Activated CD8-positive, alpha-beta memory T cell treated with anti-CD3 and anti-CD28 coated beads, Interleukin-2, amount 50 U/mL, for 4 hours (primary cell): ENCODE measurements at regions not wholly inside any gene's neighbourhood (a gene's known extent, or its start where the extent isn't known, plus 50 kb on each side); places are given as distances from the start of the nearest gene placed in this dataset.

Source experiments
- DNase-seq: peaks from one replicate; pipeline ENCODE4 v3.0.0-alpha.2; 2020

DNA sequence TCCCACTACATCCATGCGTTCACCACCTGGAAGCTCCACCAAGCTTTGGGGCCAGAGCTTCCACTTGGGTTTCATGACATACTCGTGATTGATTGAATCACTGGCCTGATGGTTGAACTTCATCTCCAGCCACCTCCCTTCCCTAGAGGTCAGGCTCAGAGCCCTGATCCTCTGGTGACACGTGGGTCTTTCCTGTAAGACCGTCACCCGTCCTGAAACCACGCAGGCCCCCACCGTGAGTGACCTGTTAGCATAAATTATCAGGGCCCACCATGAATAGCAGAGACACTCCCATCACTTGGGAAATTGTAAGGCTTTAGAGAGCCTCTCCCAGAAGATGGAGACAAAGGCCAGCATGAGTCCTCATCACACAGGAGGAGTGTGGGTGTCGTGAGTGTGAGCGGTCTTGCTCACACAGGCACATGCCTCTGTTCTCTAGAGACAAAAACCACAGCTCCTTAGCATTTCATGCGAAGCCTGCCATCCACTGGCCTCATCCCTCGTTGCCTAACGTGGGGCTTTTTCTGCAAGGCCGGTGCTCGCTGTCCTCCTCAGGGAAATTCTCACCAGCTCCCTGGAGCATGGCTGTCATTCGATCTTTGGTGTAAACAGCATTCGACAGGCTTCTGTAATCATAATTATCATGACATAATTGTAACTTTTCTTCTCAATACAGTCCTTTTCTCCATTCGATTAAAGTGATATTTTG is 65.1 kb upstream of the DUSP22 start:
- DNase-seq: no peak

DNA sequence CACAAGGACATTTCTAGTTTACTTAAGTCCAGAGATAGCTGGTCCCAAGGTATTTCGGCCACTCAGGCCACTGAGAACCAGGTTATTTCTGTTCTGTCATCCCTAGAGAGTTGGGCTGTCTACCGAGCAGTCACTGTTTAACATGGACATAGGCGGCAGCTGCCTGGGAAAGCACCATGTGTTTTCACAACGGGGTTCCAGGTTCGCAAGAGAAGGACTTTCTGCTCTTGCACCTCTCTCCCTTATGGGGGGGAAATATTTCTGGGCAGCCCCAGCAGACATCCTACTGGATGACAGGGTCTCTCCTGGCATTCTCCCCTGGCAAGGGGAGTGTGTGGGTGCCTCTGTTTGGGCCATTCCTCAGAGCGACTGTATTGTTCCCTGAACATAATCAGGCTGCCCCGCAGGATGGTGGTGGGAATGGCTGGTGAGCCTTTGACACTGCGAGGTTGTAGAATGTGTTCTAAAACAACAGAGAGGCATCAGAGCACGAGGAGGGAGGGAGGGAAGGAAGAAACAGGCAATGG is 64.4 kb upstream of the DUSP22 start:
- DNase-seq: no peak

DNA sequence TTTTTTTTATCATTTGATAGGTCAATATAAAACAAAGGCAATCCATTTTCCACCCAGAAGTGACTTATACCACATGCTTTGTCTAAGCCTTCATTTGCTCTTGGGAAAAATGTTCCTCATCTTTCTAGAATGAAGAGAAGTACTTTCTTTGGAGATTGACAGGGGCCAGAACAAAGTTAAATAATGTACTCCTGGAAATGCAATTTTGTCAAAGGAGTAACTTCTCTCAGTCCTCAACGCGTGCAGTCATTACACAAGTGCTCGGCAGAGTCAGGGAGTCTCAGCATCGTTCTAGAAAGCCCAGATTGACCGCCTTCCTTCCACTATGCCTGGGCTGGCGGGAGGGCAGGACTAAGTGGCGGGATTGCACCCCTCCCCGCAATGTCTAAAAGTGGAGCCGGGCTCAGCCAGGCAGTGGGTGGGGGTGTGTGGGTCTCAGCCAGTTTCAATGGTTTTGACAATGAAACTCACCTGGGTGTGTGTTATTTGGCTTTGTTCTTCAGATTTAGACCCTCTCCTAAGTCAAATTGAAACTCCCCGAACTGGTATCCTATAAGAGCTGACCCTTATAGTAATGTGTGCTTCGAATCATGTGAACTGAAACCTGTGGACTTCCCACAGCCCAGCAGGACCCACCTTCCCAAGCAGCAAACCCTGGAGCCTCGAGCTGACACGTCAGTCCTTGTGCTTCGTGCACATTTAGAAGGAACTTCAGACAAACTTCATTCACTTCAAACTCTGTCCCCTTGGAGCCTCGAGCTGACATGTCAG is 63.2 kb upstream of the DUSP22 start:
- DNase-seq: no peak

DNA sequence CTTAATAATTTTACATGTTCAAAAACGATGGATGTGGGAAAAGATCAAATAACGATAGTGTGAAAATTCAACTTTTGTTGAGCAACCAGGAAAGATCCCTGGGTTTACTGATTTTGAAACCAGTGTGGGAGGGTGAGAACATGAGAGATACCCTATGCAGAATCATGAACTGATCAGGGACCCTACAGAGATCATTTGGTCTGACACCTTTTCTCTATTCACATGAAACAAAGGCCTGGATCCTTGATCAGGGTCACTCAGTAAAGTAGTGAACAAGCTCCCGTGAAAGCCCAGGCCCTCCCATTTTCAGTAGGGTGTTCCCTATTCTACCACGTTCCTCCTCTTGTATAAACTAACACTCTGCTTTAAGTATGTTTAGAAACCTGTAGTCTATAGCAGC is 60.5 kb upstream of the DUSP22 start:
- no peak for DNase-seq

DNA sequence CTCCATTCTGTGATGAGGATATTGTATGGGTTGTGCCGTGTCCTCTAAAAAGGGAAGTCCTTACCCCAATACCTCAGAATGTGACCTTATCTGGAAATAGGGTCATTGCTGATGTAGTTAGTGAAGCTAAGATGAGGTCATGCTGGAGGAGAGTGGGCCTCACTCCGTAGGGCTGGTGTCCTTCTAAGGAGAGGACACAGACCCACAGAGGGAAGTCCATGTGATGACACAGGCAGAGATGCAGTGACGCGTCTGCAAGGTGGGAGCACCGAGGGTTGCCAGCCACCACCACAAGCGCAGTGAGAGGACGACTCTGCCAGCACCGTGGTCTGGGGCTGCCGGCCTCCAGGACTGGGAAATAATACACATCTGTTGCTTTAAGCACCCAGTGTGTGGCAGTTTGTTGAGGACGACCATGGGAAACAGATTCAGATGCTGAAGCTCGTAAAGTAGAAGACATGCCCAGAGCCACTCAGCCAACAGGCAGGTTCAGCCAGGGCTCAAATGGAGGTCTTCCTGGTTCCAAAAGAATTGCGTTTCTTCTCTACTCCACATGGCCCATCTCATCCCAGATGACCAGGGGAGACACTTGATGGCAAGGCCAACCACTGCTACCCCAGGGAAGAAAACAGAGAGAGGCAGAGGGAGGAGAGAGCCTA is 59.2 kb upstream of the DUSP22 start:
- DNase-seq: no peak

DNA sequence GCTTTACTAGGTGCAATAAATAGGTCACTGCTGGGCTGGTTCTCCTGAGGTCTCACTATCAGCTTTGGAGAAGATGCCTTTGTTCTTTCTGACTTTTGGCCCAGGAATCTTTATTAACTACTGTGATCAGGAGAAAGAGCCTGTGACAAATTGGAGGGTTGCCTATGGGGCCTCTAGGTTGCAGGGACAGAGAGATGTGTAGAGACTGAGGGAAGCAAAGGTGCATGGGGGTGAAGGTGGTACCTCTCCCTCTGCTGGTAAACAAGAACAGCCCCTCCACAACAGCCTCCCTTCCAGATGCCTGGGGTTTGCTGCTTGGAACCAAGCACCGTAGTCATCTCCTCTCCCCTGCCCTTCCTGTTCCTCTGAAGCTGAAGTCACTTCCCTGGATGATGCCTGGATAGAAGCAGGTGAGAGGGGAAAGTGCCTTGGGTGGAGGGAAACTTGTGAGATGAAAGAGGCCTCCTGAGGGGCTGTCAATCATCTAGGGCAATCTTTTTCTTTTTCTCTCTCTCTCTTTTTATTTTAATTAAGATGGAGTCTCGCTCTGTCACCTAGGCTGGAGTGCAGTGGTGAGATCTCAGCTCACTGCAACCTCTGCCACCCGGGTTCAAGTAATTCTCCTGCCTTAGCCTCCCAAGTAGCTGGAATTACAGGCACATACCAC is 57.4 kb upstream of the DUSP22 start:
- DNase-seq: no peak

DNA sequence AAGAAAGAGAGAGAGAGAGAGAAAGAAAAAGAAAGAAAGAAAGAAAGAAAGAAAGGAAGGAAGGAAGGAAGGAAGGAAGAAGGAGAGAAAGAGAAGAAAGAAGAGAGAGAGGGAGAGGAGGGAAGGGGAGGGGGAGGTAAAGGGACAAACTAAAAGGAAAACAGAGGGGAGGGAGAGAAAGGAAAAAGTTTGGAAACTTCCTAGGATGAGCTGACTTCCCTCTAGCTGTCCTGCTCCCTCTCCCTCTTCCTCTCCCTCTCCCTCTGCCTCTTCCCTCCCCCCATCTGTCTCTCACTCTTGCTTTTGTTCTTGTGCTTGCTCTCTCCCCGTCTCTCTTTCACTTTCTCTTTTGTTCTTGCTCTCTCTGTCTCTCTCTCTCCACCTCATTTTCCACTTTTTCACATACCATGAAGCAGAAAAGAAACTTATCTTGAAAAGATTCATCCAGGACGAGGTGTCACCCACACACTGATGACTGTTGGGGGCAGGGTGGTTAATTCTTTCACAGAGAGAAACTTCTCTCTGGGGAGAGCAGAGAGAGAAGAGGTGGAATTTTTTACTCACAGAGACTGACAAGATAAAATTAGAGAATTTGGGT is 56.4 kb upstream of the DUSP22 start:
- DNase-seq: peak; percentile 68

DNA sequence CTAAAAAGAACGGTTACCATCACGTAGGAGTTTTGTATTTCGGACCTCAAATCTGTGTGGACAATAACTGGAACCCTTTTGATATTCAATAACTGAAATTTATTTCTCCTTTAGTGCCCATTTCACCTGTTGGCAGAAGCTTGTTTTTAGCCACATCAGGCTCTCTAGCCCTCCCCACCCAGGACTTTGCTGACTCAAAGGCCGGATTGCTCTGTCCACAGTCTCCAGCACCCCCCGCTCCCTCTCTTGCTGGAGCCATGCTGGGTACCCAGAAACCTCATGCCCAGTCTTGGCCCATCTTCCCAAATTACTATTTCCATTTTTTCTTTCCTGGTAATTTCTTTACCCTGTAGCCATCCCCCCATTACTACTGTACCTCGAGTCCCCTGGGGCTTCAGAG is 55.8 kb upstream of the DUSP22 start:
- DNase-seq: no peak

DNA sequence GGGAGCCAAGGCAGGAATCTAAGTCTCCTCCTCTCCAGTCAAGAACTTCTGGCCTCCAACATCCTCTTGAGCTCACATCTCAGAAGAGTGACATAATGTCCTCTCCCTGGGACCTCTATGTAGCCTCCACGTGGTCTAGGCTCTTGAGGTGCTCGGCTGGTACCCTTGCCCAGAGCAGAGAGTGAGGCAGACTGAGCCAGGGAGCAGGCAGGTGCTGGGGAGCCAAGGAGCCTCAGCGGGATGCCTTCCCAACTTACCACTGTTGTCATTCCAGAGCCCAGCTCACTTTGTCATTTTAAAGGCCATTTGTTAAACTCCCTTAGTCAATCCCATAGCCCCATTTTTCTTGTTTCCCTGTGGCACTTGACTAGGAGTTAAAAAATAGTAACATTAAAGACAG is 52.1 kb upstream of the DUSP22 start:
- no peak for DNase-seq

DNA sequence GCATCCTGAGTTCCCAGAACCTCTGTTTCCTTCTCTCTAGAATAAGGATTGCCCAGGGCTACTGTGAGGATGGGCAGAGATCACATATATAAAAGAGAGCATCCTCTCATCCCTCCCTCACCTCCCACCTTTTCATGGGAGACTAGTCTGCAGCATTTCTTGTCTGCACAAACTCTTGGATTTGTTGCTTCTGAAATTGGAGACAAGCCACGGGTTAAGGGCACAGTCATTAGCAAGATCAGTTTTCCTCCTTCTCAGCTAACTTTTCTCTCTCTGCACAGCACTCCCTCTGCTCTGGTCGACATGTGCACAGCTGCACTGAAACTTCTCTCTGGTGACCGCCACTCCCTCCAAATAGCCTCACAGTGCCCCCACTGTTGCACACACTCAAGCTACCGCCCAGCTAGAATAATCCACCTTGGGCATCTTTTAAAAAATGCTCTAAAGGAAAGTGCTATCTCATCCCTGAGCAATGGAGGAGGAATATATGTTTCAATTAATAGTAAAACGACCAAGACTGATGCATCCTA is 50.9 kb upstream of the DUSP22 start:
- no peak for DNase-seq
